HEK293T (cell line): ENCODE measurements at regions not wholly inside any gene's neighbourhood (a gene's known extent, or its start where the extent isn't known, plus 50 kb on each side); places are given as distances from the start of the nearest gene placed in this dataset.

Experiments used
- BHLHE40 ChIP-seq: fragments of 450-650 bp; IDR thresholded peaks from 2 replicates; pipeline ENCODE4 v1.6.1; 2016; ENCODE audit warnings: mild to moderate bottlenecking, moderate library complexity, borderline replicate concordance
- CTBP1 ChIP-seq: fragments of 450-650 bp; IDR thresholded peaks from 2 replicates; pipeline ENCODE4 v1.6.1; 2016; ENCODE audit warnings: borderline replicate concordance
- FOXA1 ChIP-seq: fragments of 450-650 bp; IDR thresholded peaks from 2 replicates; pipeline ENCODE4 v1.6.1; 2016; ENCODE audit warnings: mild to moderate bottlenecking
- NFRKB ChIP-seq: fragments of 450-650 bp; IDR thresholded peaks from 2 replicates; pipeline ENCODE4 v1.6.1; 2016; ENCODE audit warnings: mild to moderate bottlenecking, moderate library complexity
- PKNOX1 ChIP-seq: fragments of 450-650 bp; IDR thresholded peaks from 2 replicates; pipeline ENCODE4 v1.6.1; 2016
- SP1 ChIP-seq: fragments of 450-650 bp; IDR thresholded peaks from 2 replicates; pipeline ENCODE4 v1.6.1; 2017

GRCh38 chr4:128688033-128688721, 121.3 kb upstream of the JADE1 start:
- TF ChIP-seq FOXA1, result no peak
- TF ChIP-seq CTBP1, result no peak
- TF ChIP-seq SP1, result no peak
- TF ChIP-seq NFRKB, result no peak
- no peak for TF ChIP-seq PKNOX1
- no peak for TF ChIP-seq BHLHE40
